Stimulated activated CD4-positive, alpha-beta T cell treated with anti-CD3 and anti-CD28 coated beads, Interleukin-4, amount 100 ng/mL, for 4 hours (primary cell): ENCODE measurements at regions not wholly inside any gene's neighbourhood (a gene's known extent, or its start where the extent isn't known, plus 50 kb on each side); places are given as distances from the start of the nearest gene placed in this dataset.
"Not testable (repeated sequence)": the region's sequence is repeated elsewhere in the genome, so short reads cannot be mapped to it uniquely, and the experiment has no call there.

Experiments used
- DNase-seq, 2 experiments: peaks; one replicate each; pipeline ENCODE4 v3.0.0-alpha.2; 2020

- no peak for DNase-seq
These were observed 483.1 kb upstream of the CAMK1G start for GRCh38 chr1:209100460-209100859.

DNA sequence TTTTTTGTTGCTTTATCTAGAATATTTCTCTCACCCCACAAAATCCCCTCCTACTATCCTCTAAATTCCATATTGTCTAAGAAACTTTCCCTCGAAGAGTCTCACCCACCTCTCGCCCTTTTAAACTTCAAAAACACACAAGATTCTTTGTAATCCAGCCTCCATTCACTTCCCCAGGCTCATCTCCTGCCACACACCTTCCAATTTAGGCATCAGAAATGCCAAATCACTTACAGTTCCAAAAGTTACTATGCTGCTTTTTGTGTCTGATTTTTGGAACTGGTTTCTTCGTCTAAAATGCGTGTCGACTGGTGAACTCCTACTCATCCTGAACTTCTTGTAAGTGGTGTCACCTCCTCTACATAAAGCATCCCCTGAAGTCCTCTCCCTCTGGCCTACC, 482.4 kb upstream of the CAMK1G start:
- DNase-seq, result no peak

- DNase-seq, result no peak
These were observed 481.4 kb upstream of the CAMK1G start for GRCh38 chr1:209102120-209102519.

- no peak for DNase-seq
These were observed 481.0 kb upstream of the CAMK1G start for GRCh38 chr1:209102531-209102930.

- DNase-seq, result no peak
These were observed 480.4 kb upstream of the CAMK1G start for GRCh38 chr1:209103092-209103491.

- DNase-seq, result no peak
These were observed 478.9 kb upstream of the CAMK1G start for GRCh38 chr1:209104646-209105045.

- DNase-seq, result no peak
These were observed 477.8 kb upstream of the CAMK1G start for GRCh38 chr1:209105701-209106100.

GRCh38 chr1:209106237-209106741, 477.2 kb upstream of the CAMK1G start:
- no peak for DNase-seq

- no peak for DNase-seq
These were observed 476.7 kb upstream of the CAMK1G start for GRCh38 chr1:209106861-209107260.

- no peak for DNase-seq
These were observed 476.0 kb upstream of the CAMK1G start for GRCh38 chr1:209107535-209107934.

DNA sequence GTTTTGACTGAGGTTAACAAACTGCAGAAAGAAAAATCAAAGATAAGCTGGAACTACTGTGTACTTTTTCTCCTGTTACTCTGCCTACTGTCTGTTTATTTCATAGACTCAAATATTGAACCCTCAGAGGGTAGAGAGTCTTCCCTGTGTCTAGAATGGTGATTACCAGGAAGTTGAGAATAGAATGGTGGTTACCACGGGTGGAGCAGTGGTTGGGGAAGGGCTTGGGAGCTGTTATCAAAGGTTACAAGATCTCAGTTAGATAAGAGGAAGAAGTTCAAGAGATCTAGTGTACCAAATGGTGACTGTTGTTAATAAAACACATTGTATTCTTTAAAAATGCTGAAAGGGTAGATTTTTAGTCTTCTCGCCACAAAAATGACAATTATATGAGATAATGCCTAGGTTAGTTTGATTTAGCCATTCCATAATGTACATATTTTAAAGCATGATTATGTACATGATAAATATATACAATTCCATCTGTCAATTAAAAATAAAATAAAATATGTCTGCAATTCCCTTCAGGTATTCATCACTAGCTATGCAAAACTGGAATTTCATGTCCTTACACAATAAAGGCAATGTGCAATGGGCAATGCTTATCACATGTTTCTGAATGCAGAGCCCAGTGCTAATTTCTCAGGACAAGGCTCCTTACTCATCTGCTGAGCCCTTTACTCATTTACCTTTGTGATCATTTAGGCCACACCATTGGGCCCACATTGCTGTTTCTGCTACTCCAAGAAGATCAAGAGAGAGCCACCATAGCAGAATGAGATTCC, 474.3 kb upstream of the CAMK1G start:
- no peak for DNase-seq

- no peak for DNase-seq
These were observed 470.0 kb upstream of the CAMK1G start for GRCh38 chr1:209113521-209113920.

- no peak for DNase-seq
These were observed 466.8 kb upstream of the CAMK1G start for GRCh38 chr1:209116705-209117104.

GRCh38 chr1:209123601-209124000, 459.9 kb upstream of the CAMK1G start:
- no peak for DNase-seq

- not testable (repeated sequence) for DNase-seq
These were observed 454.4 kb upstream of the CAMK1G start for GRCh38 chr1:209129091-209129490.

DNA sequence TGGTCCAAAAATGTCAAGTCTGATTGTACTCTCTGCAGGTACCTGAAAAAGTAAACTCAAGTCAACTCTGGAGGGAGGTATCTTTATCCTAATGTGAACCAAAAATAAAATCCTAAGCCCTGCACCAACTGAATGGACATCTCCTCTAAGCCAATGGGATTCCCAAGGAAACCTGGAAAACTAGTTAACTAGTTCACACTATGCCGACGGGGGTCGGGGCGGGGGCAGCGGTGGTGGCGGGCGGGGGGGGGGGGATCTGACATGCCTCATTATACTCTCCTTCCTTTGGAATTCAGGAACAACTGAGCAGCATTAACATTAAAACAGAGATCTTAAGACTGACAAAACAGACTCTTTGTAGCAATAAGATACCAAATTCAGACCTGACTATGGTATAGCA, 452.6 kb upstream of the CAMK1G start:
- no peak for DNase-seq

- no peak for DNase-seq
These were observed 450.6 kb upstream of the CAMK1G start for GRCh38 chr1:209132736-209133467.

DNA sequence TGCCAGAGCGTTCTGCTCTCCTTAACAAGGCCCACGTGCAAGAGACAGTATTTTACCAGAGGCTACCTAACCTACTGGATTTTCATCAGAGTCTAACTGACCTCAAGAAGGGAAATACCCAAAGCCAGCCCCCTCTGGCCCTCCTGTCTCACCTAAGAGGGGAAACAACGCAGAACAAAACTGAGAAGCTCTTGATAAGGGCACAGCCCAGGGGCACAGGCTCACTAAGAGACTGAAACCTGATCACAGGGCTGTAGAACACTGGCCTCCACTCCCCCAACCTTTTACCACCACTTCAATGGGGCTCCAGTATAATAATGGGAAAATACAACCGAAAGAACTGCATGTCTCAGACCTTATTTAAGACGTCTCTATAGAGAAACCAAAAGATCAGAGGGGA, 449.5 kb upstream of the CAMK1G start:
- DNase-seq, result no peak

DNA sequence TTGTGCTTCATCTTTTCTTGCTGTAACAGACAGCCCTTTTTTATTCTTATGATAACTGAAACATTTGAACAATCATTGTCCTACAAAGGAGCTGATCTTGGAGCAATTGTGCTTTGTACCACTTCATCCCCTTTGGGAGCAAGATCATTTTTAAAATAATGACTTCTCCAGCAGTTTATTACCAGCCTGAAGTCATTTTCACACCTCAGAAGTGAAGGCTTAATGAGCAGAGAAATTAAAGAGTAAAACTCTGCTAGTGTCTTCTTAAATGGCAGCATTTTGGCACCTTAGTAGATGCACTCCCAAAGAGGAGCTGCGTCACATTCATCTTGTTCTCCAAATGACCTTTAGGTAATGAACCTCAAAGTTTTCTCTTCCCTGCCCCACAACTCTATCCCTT, 439.6 kb upstream of the CAMK1G start:
- DNase-seq, result no peak

DNA sequence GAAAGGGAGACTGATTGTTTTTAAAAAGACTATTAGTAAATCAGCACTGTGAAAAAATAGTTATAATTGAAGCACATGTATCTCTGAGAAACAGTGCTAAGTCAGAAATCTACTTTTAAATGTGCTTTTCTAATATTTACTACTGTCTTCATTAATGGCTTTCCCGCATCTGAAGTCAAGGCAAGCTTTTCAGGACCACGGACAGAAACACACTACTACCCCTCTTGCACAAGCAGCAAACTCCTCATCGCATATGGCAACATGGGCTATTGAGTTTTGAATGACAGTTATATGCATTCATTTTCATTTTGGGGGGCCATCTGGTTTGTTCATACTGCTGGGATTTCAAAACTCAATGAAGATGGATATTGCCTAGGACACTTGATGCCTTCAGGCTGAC, 433.4 kb upstream of the CAMK1G start:
- DNase-seq, result no peak

DNA sequence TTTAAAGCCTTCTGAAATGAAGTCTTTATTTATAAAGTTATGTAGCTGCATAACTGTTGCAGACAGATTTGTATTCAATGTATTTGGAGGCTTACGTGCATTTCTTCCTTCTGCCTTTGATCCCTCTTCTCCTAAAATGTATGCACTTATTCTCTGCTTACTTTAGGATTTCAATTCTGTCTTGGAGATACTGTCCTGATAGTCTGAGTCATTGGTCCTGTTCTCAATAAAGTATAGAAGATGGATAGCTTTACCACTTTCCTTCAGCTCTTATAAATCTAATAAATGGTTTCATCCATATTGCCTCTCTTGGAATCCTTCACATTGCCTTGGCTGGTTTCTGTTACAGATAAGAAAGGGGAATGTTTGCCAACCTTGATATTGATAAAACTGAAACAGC, 430.1 kb upstream of the CAMK1G start:
- DNase-seq, result no peak

GRCh38 chr1:209154912-209155311, 428.6 kb upstream of the CAMK1G start:
- no peak for DNase-seq

DNA sequence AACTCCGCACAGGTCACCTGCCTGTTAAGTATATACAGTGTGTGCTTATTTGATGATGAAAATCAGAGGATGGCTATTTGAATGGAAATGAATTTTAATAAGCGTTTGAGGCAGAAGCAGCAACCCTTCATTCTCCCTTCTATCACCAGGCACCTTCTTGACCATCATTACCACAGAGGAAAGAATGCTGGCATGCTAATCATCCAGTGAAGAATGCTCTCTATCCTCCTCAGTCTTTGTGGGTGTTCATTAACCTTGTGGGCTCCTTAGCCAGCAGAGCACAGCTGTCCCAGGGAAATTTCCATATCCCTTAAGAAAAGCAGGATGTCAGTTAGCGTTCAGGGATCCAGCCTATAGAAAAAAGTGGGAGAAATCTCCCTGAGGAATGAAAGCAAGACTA, 428.0 kb upstream of the CAMK1G start:
- DNase-seq, result no peak

DNA sequence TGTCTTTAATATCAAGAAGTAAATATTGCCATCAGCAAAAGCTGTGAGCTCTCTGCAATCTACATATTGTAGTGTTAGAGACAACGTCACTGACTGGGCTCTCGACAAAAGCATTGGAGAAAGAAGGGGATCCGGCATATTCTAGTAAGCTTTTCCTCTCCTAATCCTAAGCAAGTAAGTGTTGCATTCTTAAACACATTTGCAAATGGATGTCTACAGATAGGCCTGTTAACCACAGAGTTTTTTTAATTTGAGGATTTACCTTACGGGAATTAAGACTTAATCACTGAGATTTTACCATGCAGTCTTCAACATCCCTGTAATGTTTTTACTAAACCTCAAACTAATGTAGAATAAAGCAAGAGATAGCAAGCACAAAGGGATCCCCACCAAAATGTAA, 426.5 kb upstream of the CAMK1G start:
- DNase-seq, result no peak
